HG03025 (cell line): ENCODE measurements at regions not wholly inside any gene's neighbourhood (a gene's known extent, or its start where the extent isn't known, plus 50 kb on each side); places are given as distances from the start of the nearest gene placed in this dataset.
"Not testable (repeated sequence)": the region's sequence is repeated elsewhere in the genome, so short reads cannot be mapped to it uniquely, and the experiment has no call there.

Source experiments
- ATAC-seq: cut with Tn5 transposase; IDR thresholded peaks from one replicate; pipeline ENCODE4 v1.9.1; 2021; ENCODE audit warnings: mild to moderate bottlenecking, moderate library complexity; ENCODE audit not compliant: unreplicated experiment, low FRiP score

DNA sequence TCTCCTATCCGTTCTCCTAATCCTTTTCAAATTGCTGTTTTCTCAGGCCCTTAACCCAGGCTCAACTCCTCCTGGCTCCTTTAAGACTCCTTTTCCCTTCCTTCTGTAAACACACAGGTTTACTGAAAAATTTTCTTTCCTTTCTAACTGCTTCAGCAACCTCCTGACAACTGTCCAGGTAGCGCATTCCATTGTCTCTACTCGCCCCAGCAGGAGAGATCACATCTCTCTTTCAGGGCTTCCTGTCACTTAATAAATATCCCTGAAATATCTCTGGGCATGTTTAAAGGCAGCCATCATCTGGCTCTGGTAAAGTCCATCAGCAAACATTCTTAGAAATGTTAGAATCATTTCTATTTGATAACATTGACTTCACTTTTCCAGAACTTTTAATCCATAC is 211.2 kb upstream of the PTBP2 start:
- ATAC-seq: no peak

DNA sequence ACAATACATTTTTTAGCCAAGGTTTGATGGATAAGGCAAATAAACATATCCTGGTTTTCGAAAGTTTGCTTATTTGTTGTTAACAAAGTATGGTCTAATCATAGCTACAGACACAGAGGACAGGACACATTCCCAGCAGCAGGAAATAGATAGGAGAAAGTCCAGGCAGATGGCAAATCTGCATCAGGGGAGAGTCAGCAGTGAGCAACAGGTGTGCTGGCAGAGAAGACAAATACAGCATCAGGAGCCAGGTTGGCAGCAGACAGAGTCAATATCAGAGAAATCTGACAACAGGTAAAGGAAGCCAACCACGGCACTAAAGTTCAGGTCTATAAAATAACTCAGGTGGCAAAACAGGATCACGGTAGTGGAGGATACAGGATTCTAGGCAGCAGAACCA is 210.7 kb upstream of the PTBP2 start:
- ATAC-seq: no peak

DNA sequence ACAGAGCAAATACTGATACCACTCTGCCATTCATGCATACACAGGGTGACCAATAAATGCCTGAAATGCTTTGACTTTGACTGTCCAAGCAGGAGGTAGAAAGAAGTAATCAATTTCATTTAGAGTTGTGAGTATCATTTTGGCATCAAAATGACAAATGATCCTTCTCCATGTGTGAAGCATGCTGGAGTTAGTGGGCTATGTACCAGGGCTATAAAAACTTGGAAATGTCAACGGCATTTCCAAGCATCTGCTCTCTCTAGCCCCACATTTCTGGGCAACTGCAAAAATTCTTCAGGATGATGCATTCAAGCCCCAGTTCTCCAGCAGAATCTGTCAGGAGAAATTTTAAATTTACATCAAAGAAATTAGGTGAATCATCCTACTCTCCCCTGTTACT is 208.4 kb upstream of the PTBP2 start:
- ATAC-seq: no peak

DNA sequence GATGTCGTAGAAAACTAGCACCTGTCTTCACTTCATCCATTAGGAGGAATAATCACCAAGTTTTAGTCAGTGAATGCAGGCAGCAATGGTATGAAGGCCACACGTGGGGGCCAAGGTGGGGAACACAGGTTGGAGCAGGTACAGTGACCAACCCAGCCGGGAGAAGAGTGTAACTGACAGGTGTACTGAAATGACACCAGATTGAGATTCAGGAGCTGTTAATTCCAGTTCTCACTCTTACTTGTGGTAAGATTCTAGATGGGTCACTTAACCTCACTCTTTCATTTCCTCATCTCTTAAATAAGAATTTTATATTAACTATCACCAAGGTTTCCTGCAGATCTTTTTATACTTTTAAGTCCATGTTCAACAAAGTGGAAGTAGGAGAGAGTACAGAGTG is 206.2 kb upstream of the PTBP2 start:
- ATAC-seq: peak; percentile 92

DNA sequence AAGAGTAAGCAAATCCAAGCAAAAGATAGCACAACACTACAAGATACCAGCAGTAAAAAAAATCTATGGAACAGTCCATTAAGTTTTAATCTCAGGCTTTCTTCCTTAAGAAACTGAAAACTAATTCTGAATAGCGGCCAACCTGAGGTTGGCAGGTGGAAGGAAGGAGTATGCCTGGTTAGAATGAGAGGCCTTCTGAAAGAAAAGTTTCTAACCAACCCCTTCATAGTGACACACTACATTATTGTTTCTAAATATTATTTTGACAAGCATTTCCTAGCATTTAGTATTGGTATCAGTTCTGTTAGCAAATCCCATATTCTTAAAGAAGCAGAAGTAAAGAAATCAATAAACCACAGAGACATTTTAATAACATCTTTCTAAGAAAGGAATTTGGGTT is 205.7 kb upstream of the PTBP2 start:
- no peak for ATAC-seq

DNA sequence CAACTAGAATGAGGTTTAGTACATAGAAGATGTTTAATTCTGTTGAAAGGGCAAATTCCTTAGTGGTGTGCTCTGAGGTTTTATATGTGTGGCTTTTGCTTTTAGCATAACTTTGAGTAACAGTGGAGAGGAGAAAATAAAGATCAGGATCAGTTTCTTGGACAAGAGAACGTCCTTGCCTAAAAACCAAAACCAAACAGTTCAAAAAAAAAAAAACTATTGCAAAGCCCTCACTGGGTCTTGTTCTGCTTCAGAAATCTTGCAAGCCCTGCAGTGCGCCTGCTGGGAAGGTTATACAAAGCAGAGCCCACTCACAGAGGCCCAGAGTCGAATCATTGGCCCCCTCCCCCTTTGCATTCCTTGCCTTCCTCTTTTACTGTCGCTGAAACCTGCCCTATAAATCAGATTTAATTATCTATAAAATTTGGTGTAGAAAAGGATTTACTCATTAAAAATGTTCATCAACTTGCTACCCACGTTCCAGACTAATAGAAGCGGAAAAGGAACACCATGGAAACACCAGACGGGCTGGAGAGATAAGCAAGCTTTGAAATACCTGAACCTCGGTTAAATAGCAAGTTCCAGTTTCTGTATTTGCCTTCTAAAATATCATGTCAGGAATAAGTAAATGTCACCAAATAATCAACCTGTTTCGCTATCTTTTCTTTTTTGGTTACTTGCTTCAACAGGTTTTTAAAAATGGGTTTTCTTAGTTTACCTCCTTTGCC is 201.6 kb upstream of the PTBP2 start:
- ATAC-seq: no peak

DNA sequence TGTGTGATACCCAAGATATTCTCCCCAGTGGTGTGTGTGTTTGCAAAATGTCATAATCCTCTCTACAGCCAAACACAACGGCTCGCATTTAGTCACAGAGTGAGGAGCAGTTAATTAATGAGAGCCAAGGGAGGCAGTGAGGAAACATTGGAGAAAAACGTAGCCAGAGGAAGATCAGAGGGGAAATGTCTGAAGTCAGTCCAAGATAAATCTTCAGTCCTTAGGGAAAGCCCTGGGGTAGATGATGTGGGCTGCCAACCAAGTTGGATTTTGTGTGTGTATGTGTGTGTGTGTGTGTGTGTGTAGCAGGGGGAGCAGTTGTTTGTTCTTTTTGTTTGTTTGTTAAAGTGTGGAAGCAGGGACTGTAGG is 201.0 kb upstream of the PTBP2 start:
- ATAC-seq: no peak

DNA sequence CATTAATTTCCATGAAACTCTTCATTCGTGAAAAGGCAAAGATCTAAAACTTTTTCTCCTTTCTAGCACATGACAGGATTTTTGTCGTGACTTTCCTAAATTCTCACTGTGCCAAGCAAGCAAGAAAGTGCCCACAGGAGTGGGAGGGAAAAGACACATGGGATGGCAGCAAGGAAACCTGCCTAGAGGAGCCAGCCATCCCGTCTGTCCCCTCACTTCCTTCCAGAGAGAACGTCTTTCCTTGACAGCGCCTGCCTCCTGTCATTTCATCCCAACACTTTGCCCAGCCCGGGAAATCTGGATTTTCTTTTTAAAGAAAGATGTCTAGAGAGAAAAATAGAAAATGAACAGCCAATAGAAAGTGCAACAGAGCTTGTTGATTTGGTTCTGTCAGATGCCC is 200.6 kb upstream of the PTBP2 start:
- ATAC-seq: no peak

DNA sequence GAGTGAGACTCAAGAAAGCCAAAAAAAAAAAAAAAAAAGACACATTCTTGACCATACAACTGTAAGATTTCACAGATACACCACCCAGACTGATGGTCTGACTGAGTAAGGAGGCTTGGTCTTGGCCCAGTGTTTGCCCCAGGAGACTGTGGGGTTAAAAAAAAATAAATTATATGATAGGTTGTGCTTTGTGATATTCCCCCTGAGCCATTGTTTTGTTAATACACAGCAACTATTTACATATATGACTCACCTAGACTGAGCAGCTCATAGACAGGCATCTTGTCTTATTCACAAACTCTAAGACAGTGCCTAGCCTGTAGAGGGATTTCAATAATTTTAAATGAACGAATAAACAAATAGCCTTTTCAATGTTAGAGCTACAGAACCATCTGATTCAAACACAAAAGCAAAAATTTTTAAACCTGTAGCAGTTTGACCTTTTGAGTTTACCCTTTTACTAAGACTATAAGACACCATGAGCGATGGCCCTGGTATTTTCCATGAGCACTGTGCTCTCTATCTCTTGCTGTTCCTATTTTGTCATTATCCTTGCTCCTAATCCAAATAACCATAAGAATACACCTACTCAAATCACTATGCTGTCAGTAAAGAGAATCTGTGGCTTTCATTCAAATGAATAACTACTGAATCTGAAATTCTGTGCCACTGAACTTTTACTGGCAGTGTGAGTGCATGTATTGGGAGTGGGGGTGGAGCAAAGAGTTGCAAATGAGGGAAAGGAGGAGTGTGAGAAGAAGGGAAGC is 199.4 kb upstream of the PTBP2 start:
- no peak for ATAC-seq

DNA sequence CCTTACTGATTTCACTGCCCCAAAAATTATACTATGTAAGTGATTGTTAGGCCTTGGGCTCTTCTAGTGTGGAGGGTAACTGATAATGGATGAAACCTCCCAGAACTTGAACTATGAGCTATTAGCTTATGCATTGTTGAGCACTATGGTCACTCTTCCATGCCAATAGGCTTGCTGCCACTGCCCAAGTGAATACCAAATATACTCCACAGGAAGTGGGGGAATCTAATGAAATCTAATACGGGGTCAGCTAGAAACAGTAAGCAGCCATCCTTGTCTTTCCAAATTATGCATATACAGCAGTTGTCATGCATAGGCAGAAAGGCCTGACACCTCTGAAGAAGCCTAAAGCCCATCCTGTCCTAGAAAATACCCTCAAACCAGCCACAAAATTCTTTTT is 198.7 kb upstream of the PTBP2 start:
- ATAC-seq: no peak

DNA sequence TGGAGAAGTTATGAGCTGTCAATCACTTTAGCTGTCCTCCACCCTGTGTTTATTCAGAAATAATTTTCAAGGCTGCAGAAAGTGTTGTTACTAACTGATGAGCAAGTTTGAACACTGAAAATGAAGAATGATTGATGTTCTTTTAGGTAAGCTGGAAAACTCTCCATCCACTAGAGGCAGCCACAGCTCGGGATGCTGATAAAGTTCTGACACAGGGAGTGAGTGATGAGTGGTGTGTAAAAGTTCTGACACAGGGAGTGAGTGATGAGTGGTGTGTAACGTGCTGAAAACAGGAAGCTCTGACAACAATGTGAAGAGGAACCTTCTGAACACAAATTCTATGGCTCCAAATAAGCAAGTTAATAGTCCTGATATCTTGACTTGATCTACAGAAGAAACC is 197.5 kb upstream of the PTBP2 start:
- ATAC-seq: no peak

DNA sequence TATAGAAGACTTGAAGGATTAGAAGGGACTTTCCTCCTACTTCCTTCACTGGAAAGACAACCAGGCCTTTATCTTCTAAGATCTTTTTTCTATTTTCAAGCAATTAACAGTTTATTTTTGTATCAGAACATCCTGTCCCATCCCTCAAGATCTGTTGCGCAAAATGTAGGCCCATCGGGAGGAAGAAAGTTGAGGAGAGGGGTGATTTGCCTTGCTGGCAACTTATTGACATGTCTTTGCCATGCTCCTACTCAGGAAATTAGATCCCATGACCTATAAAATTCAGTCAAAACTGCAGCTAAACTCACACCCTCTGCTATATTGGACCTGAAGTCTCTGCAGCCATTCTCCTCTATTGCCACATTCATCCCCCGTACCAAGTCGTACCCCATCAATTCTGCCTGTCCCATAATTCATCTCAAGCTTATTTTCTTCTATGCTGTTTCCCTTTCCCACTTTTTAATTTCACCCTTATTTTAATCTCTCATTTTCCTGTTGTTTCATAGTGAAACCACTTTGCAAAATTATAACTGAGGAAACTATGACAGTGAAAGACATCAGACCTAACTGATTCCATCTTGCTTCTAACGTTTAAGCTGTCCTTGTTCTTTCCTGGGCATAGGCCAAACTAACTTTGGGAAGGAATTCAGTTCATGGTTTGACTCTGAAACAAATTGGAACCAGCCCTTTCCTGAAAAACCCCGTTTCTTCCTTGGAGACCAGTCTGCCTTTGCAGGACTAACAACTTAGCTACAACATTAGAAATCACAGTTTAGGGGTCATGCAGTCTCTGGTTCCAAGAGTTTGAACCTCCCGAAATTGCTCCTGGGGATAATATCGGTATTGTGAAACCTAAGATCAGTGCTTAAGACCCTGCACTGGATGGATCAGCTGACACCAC is 195.7 kb upstream of the PTBP2 start:
- ATAC-seq: no peak

DNA sequence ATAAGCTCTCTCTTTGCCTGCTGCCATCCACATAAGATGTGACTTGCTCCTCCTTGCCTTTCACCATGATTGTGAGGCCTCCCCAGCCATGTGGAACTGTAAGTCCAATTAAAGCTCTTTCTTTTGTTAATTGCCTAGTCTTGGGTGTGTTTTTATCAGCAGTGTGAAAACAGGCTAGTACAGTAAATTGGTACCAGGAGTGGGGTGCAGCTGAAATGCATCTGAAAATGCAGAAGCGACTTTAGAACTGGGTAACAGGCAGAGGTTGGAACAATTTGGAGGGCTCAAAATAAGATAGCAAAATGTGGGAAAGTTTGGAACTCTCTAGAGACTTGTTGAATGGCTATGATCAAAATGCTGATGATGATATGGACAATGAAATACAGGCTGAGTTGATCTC is 192.9 kb upstream of the PTBP2 start:
- not testable (repeated sequence) for ATAC-seq

DNA sequence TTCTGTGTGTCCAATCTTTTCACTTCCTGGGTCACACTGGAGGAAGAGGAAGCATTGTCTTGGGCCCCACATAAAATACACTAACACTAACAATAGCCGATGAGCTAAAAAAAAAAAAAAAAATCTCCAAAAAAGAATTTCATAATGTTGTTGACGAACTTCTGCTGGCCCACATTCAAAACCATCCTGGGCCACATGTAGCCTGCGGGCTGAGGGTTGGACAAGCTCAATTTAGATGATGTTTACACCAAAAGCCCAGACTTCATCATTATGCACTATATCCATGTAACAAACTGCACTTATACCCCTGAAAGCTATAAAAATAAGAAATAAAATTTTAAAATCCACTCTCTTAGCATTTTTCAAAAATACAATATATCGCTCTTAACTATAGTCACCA is 187.8 kb upstream of the PTBP2 start:
- ATAC-seq: no peak

DNA sequence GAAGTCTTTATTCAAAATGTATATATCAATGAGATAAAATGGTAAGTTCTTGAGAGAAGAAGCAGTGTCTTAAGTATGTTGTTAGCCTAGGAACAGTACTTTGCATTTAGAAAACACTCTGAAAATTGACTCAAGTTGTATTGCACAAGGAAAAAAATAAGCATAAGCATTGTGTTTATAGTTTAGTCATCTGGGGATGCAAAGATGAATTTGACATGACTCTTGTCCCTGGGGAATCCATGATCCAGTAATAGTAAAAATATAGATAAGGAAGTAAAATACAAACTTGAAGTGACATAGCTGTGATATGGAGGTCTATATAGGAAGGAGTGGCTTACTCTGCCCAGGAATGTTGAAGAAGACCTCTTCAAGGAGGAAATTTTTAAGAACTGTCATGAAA is 185.0 kb upstream of the PTBP2 start:
- no peak for ATAC-seq

DNA sequence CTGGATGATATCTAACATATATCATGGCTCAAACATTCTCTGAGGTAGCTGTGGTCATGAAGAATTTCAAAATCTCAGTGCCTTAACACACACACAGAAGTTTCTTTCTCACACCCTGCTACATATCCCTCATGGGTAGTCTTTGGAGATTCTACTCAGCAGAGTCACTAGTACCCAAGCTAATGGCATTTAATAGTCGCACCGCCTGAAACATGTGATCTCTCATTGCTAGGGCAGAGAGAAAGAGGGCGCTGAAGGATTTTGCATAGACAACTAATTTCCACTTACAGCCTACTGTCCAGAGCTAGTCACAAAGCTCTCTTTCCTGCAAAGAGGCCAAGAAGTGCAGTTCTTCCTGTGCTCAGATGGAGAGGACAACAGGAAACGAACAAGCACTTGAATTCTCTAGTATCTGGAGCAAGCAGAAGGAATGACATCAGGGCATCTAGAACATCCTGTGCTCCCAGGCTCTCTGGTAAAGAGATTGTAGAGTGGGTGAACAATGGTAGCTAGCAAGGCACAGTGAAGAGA is 183.4 kb upstream of the PTBP2 start:
- ATAC-seq: no peak

DNA sequence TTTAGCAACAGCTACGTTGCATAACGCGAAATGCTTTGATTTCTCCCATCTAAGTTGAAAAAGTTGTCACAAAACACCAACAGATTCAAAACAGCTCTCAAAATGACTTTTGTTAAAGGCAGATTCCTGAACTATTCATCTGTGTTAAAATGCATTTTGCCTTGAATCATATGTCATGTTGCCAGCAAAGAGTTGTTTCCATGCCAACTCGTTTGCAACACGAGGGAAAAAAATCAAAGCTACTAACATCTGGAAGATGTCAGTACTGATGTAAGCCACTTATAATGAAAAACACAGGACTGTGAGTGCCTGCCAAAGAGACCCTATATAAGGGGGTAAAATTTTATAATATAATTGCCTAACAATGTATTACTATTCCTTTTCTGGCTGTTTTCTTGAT is 182.7 kb upstream of the PTBP2 start:
- no peak for ATAC-seq

DNA sequence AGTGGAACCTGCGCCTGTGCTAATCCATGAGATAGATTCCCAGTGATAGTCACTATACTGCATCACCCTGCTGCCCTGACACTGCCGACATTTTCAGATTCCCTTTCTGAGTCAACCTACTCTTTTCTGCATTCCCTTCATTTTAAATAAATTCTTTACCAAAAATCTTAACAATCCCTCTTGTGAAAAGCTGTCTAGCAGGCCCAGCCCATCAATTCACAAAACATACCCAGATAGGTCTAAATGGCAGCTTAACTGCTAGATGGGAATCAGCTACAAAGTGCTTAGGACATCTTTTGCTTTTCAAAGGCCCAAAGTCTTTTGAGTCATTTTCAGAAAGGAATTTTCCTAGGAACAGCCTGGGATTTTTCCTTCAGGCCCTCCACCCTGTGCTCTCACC is 180.1 kb upstream of the PTBP2 start:
- ATAC-seq: no peak

DNA sequence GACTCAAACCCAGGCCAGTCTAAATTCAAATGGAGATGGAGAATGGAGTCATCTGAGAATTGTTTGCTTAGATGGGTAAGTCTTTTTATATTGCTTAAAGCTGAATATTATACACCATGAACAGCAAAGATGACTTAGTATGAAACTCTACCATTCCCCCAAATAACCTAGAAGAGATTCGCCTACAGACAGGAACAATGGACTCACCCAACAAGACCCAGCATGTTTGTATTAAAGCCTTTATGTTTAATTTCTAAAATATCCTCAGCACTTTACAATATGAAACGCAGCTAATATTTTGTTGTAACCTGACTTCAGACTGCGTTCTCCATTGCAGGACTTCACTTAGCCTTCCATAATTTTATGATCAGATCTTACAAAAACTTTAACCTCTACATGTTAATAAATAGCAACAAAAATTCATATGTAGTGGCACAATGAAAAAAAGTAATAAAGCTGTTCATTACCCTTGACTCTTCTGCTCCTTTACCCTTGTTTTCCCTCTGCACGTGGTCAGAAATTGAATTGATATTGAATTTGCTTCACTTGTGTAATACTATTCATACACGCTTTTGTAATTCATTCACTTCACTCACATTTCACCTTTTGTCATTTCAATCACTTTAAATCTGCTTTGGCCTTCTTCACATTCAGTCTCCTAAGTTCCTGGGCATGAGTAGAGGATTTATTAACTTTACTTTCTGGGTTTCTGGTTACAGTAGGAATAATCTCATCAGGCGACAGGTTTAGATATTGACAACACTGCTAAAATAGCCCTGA is 177.3 kb upstream of the PTBP2 start:
- no peak for ATAC-seq

DNA sequence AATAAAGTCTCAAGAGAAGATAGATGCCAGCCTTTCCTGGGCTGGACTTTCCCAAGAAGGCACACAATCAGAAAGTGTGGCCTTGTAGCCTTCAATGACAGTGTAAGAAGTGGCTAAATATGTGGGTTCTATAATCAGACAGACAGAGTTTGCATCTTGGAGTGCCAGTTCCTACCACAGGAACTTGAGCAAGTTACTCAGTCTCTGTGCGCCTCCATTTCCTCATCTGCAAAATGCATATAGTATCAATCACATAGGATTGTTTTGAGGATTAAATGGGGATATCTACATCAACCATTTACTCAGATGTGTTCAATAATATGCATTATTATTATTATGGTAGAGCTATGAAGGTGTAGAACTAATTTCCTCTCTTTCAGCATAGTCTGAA is 176.8 kb upstream of the PTBP2 start:
- ATAC-seq: no peak
